OCI-LY1 (cell line): ENCODE measurements at regions not wholly inside any gene's neighbourhood (a gene's known extent, or its start where the extent isn't known, plus 50 kb on each side); places are given as distances from the start of the nearest gene placed in this dataset.

ENCODE experiments used
- CTCF ChIP-seq: fragments of 200-600 bp; sonication (generic), shearing (Covaris generic); IDR thresholded peaks from 2 replicates; pipeline ENCODE4 v1.5.1; 2017; ENCODE audit warnings: mild to moderate bottlenecking, antibody characterized with exemption, low read length, moderate library complexity, mixed read lengths
- EZH2 ChIP-seq: fragments of 200-600 bp; sonication (generic), shearing (Covaris generic); IDR thresholded peaks from 2 replicates; pipeline ENCODE4 v1.8.0; 2017; ENCODE audit warnings: borderline replicate concordance, mixed run types, mild to moderate bottlenecking, antibody characterized with exemption, low read length, moderate library complexity, mixed read lengths

DNA sequence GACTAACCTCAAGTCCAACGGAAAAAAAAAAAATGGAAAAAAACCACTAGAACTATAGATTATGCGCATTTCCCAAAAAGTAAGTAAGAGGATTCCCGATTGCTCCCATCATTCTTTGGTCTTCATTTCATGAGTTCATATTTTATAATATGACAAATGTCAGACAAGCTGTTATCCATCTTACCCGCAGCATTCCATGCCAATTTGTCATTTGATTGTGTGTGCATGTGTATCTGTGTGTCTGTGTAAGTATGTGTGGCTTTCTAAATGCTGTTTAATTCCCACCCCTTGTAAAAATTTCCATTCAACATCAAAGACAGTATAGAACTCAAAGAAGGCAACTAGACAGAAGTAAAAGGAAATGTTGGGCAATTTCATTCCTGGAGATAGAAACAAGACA is 434.1 kb downstream of the CDH11 start:
- TF ChIP-seq CTCF = no peak
- TF ChIP-seq EZH2 = no peak
